Activated naive CD4-positive, alpha-beta T cell treated with anti-CD3 and anti-CD28 coated beads, Interleukin-2, amount 50 U/mL, for 24 hours (primary cell): ENCODE measurements at regions not wholly inside any gene's neighbourhood (a gene's known extent, or its start where the extent isn't known, plus 50 kb on each side); places are given as distances from the start of the nearest gene placed in this dataset.

Experiments
- H3K27ac Mint-ChIP-seq: one replicate; pipeline ENCODE4 v1.8.0; 2021; ENCODE audit warnings: mild to moderate bottlenecking, mixed read lengths
- H3K27me3 Mint-ChIP-seq: one replicate; pipeline ENCODE4 v1.8.0; 2021; ENCODE audit warnings: mixed read lengths
- H3K36me3 Mint-ChIP-seq: one replicate; pipeline ENCODE4 v1.8.0; 2021; ENCODE audit warnings: mixed read lengths
- H3K4me1 Mint-ChIP-seq: one replicate; pipeline ENCODE4 v1.8.0; 2021; ENCODE audit warnings: mixed read lengths
- H3K4me3 Mint-ChIP-seq: one replicate; pipeline ENCODE4 v1.8.0; 2021; ENCODE audit warnings: mild to moderate bottlenecking, mixed read lengths
- H3K9me3 Mint-ChIP-seq: one replicate; pipeline ENCODE4 v1.8.0; 2021; ENCODE audit warnings: mixed read lengths

- Mint-ChIP-seq H3K9me3 (no peaks in the 10 kb centered on the region), H3K4me1 (no peaks in the 10 kb centered on the region), H3K27ac (no peak overlapping the region), H3K36me3 (no peaks in the 10 kb centered on the region), H3K4me3 (no peak overlapping the region), H3K27me3 (peaks cover 5% of the 10 kb centered on the region)
Measured at GRCh38 chr10:117928741-117929140, 118.0 kb downstream of the RAB11FIP2 start.

- Mint-ChIP-seq H3K27me3 (peaks cover 6% of the 10 kb centered on the region), H3K27ac (no peak overlapping the region)
Measured at GRCh38 chr10:117929327-117930067, 117.2 kb downstream of the RAB11FIP2 start.

GRCh38 chr10:117931078-117931477 is 115.7 kb downstream of the RAB11FIP2 start:
- Mint-ChIP-seq H3K27me3 (peaks cover 6% of the 10 kb centered on the region), H3K36me3 (no peaks in the 10 kb centered on the region), H3K27ac (no peak overlapping the region), H3K4me3 (no peak overlapping the region), H3K4me1 (no peaks in the 10 kb centered on the region), H3K9me3 (no peaks in the 10 kb centered on the region)

More at GRCh38 chr10:117929327-117930067, 117.2 kb downstream of the RAB11FIP2 start:
- no peaks in the 10 kb centered on the region for H3K4me1 Mint-ChIP-seq
- H3K36me3 Mint-ChIP-seq, result no peaks in the 10 kb centered on the region
- H3K4me3 Mint-ChIP-seq, result no peak overlapping the region
- no peaks in the 10 kb centered on the region for H3K9me3 Mint-ChIP-seq

DNA sequence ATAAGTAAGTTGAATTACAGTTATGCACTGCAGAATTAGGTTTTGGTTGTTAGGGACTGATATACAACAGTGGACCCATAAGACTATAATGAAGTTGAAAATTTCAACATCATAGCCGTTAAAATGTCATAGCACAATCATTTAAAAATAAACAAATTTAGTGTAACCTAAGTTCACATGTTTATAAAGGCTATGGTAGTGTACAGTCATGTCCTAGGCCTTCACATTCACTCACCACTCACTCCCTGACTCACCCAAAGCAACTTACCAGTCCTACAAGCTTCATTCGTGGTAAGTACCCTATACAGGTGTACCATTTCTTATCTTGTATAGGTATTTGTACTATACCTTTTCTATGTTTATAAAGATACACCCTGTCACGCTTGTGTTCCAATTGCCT is 113.7 kb downstream of the RAB11FIP2 start:
- no peaks in the 10 kb centered on the region for H3K36me3 Mint-ChIP-seq
- H3K9me3 Mint-ChIP-seq, result no peaks in the 10 kb centered on the region
- H3K27ac Mint-ChIP-seq, result no peak overlapping the region
- H3K4me1 Mint-ChIP-seq, result no peaks in the 10 kb centered on the region
- peaks cover 8% of the 10 kb centered on the region for H3K27me3 Mint-ChIP-seq
- no peak overlapping the region for H3K4me3 Mint-ChIP-seq

DNA sequence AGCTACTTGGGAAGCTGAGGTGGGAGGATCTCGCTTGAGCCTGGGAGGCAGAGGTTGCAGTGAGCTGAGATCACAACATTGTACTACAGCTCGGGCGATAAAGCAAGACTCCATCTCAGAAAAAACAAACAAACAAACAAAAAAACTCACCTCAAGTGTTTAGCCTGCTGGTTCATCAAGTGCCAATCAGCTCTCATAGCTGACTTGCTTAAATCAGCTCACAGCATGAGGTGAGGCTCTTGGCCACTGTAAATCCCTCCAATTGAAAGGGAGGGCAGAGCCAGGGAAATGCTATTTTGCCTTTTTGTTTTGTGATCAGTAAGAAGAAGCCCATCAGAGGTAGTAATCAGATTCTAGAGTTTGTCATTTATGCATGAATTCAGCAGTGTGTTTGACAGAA is 112.3 kb downstream of the RAB11FIP2 start:
- H3K9me3 Mint-ChIP-seq, result no peaks in the 10 kb centered on the region
- no peak overlapping the region for H3K4me3 Mint-ChIP-seq
- no peaks in the 10 kb centered on the region for H3K36me3 Mint-ChIP-seq
- H3K27ac Mint-ChIP-seq, result no peak overlapping the region
- no peaks in the 10 kb centered on the region for H3K4me1 Mint-ChIP-seq
- peaks cover 4% of the 10 kb centered on the region for H3K27me3 Mint-ChIP-seq

- Mint-ChIP-seq H3K4me3 (no peak overlapping the region), H3K27me3 (peaks cover 4% of the 10 kb centered on the region), H3K36me3 (no peaks in the 10 kb centered on the region), H3K27ac (no peak overlapping the region), H3K9me3 (no peaks in the 10 kb centered on the region), H3K4me1 (no peaks in the 10 kb centered on the region)
Measured at GRCh38 chr10:117936141-117936540, 110.6 kb downstream of the RAB11FIP2 start.

DNA sequence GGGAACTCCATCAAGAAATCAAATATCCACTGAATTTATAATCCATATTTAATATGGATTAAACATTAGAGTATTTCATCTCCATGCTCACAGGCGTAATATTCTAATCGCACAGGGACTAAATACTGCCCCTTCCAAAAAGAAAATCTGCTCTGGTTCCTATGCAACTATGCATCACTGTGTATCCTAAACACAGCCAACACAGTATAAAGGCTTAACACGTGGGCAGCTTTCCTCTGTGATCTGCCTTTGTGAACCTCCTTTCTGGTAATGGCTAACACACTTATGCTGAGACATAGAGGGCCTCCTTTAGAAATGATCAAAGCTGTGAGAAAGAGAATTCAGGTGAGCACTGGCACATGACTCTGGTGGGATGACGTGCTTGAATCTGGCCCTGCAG is 110.2 kb downstream of the RAB11FIP2 start:
- no peaks in the 10 kb centered on the region for H3K9me3 Mint-ChIP-seq
- H3K27me3 Mint-ChIP-seq, result peaks cover 4% of the 10 kb centered on the region
- H3K4me3 Mint-ChIP-seq, result no peak overlapping the region
- no peaks in the 10 kb centered on the region for H3K36me3 Mint-ChIP-seq
- no peaks in the 10 kb centered on the region for H3K4me1 Mint-ChIP-seq
- no peak overlapping the region for H3K27ac Mint-ChIP-seq

DNA sequence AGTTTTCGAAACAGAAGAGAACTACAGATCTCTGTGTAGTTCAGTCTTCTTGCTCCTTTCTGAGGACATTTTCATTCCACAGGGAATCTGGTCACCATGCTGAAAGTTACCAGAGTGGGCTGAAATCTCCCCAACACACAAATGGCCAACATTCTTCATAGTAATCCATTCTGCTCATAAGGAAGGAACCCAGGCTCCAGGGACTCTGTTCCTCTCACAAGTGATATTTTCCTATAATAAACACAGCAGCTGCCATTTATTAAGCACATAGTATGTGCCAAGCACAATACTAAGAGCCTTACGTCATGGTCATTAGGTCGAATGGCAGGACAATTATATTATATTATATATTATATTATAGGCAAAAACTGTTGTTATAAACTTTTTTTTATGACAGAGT is 109.8 kb downstream of the RAB11FIP2 start:
- H3K4me3 Mint-ChIP-seq, result no peak overlapping the region
- H3K4me1 Mint-ChIP-seq, result no peaks in the 10 kb centered on the region
- H3K9me3 Mint-ChIP-seq, result no peaks in the 10 kb centered on the region
- no peak overlapping the region for H3K27ac Mint-ChIP-seq
- H3K27me3 Mint-ChIP-seq, result peaks cover 4% of the 10 kb centered on the region
- H3K36me3 Mint-ChIP-seq, result no peaks in the 10 kb centered on the region

- Mint-ChIP-seq H3K27ac (no peak overlapping the region), H3K27me3 (peaks cover 6% of the 10 kb centered on the region), H3K36me3 (no peaks in the 10 kb centered on the region), H3K9me3 (no peaks in the 10 kb centered on the region), H3K4me3 (no peak overlapping the region), H3K4me1 (no peaks in the 10 kb centered on the region)
Measured at GRCh38 chr10:117938104-117938503, 108.6 kb downstream of the RAB11FIP2 start.

DNA sequence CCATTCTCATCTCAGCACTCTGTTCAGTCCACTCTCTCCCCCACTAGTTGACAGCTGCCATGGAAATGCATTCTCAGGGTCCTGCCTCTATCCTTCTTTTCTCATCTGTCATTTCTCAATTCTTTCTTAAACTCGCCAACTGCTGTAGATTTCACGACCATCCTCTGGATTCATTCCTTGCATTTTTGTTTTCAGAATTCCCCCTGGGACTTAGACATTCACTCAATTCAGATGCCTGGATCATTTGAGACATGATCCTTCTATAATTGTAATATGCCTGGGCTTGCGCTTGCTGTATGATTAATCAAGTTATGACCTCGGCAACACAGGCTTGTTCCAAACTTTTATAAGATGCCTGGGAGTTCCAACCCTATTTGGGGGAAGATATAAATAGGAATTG is 104.5 kb downstream of the RAB11FIP2 start:
- Mint-ChIP-seq H3K4me1 (no peaks in the 10 kb centered on the region), H3K9me3 (no peaks in the 10 kb centered on the region), H3K36me3 (no peaks in the 10 kb centered on the region), H3K4me3 (no peak overlapping the region), H3K27ac (no peak overlapping the region), H3K27me3 (peaks cover 4% of the 10 kb centered on the region)

DNA sequence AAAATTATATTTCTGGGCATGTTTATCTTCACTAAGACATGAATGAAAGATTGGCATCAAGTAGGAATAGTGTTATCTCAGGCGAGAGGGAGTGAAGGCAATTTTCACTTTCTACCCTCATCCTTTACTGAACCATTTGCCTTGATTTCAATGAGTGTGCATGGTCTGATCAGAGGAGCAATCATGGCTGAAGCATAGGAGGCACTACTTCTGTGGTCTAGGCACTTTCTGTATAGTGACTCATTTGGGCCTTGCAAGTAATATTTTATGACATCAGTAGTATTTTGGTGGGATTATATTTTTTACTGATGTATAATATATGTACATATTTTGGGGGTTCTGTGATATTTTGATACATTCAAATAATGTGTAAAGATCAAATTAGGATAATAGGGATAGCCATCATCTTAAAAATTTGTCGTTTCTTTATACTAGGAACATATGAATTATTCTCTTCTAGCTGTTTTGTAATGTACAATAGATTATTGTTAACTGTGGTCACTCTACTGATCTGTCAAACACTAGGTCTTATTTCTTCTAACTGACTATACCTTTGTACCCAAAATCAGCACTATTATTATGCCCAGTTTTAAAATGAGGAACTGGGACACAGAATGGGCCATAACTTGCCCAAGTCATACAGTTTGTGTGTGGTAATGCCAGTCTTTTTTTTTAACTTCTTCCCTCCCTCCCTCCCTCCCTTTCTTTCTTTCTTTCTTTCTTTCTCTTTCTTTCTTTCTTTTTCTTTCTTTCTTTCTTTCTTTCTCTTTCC is 101.9 kb downstream of the RAB11FIP2 start:
- Mint-ChIP-seq H3K36me3 (no peaks in the 10 kb centered on the region), H3K27ac (no peak overlapping the region), H3K9me3 (no peaks in the 10 kb centered on the region), H3K4me1 (no peaks in the 10 kb centered on the region), H3K4me3 (no peak overlapping the region), H3K27me3 (peaks cover 6% of the 10 kb centered on the region)

DNA sequence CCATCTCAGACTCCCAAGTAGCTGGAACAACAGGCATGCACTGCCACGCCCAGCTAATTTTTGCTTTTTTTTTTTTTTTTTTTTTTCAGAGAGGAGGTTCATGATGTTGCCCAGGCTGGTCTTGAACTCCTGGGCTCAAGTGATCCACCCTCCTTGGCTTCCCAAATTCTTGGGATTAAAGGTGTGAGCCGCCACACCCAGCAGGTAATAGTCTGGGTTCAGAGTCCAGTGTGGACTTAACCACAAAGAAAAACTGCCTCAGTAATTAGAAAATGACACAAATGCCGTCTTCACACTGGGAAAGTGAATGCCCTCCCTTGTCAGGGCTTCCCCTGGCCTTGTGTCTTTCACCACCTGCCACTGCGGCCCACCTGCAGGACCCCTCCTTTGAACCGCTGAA is 101.1 kb downstream of the RAB11FIP2 start:
- no peaks in the 10 kb centered on the region for H3K36me3 Mint-ChIP-seq
- no peaks in the 10 kb centered on the region for H3K4me1 Mint-ChIP-seq
- H3K27me3 Mint-ChIP-seq, result peaks cover 10% of the 10 kb centered on the region
- H3K27ac Mint-ChIP-seq, result no peak overlapping the region
- no peaks in the 10 kb centered on the region for H3K9me3 Mint-ChIP-seq
- H3K4me3 Mint-ChIP-seq, result no peak overlapping the region

DNA sequence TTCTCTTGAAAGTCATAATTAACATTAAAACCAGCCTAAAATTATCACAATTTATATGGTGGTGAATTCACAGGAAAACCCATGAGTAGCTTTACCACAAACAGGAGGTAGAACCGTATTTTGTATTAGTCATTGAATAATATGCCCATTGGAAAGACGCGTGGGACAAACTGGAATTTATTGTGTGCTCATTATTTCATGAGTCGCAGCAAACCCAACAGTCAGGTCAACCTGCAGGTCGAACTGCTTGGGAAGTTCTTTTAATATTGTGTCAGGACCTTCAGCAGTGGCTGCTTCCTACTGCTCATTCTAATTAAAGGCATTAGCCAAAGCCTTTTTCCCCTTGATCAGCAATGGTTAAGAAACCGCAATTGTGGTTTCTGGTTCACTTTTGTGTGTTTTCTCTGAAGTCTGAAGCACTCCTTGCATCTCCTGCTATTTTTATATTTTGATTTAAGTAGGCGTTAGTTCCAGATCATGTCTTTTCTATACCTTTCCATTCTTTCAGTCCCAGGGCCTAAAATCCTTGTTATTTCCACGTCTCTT is 100.1 kb downstream of the RAB11FIP2 start:
- Mint-ChIP-seq H3K36me3 (no peaks in the 10 kb centered on the region), H3K9me3 (no peaks in the 10 kb centered on the region), H3K27ac (no peak overlapping the region), H3K4me3 (no peak overlapping the region), H3K27me3 (peaks cover 12% of the 10 kb centered on the region), H3K4me1 (no peaks in the 10 kb centered on the region)

DNA sequence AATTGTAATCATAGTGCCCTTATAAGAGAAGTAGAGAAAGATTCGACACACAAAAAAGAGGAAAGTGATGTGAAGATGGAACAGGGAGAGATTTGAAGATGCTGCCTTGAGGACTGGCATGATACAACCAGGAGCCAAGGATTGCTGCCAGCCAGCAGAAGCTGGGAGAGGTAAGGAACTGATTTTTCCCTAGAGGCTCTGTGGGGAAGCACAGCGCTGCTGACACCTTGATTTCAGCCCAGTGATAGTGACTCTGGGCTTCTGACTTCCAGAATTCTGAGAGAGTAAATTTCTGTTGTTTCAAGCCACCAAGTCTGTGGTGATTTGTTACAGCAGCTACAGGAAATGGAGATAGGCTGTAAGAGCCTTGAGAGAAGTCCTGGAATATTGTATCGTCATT is 98.2 kb downstream of the RAB11FIP2 start:
- Mint-ChIP-seq H3K27me3 (peaks cover 15% of the 10 kb centered on the region), H3K9me3 (no peaks in the 10 kb centered on the region), H3K36me3 (no peaks in the 10 kb centered on the region), H3K4me3 (no peak overlapping the region), H3K27ac (no peak overlapping the region), H3K4me1 (no peaks in the 10 kb centered on the region)

- H3K9me3 Mint-ChIP-seq, result no peaks in the 10 kb centered on the region
- H3K27me3 Mint-ChIP-seq, result peaks cover 18% of the 10 kb centered on the region
- no peaks in the 10 kb centered on the region for H3K4me1 Mint-ChIP-seq
- H3K4me3 Mint-ChIP-seq, result no peak overlapping the region
- no peak overlapping the region for H3K27ac Mint-ChIP-seq
- no peaks in the 10 kb centered on the region for H3K36me3 Mint-ChIP-seq
Measured at GRCh38 chr10:117950408-117950807, 96.3 kb downstream of the RAB11FIP2 start.
